ENCODE measurements at regions not wholly inside any gene's neighbourhood (a gene's known extent, or its start where the extent isn't known, plus 50 kb on each side); places are given as distances from the start of the nearest gene placed in this dataset.
A peak's percentile ranks its signal among the peaks of the same experiment; 100 is the strongest.
"Not testable (repeated sequence)": the region's sequence is repeated elsewhere in the genome, so short reads cannot be mapped to it uniquely, and the experiment has no call there.

- no peak for DNase-seq
Observed at GRCh38 chr14:97155320-97155719, 358.1 kb downstream of the VRK1 start.

GRCh38 chr14:97155814-97156213 lies 358.6 kb downstream of the VRK1 start:
- no peak for DNase-seq

- DNase-seq: no peak
Observed at GRCh38 chr14:97156705-97157104, 359.5 kb downstream of the VRK1 start.

- DNase-seq: no peak
Observed at GRCh38 chr14:97158102-97158501, 360.9 kb downstream of the VRK1 start.

- no peak for DNase-seq
Observed at GRCh38 chr14:97159124-97159523, 361.9 kb downstream of the VRK1 start.

- DNase-seq: no peak
Observed at GRCh38 chr14:97162621-97163020, 365.4 kb downstream of the VRK1 start.

- DNase-seq: no peak
Observed at GRCh38 chr14:97164021-97164420, 366.8 kb downstream of the VRK1 start.

- no peak for DNase-seq
Observed at GRCh38 chr14:97166497-97166896, 369.3 kb downstream of the VRK1 start.

GRCh38 chr14:97167577-97167976 lies 370.4 kb downstream of the VRK1 start:
- DNase-seq: not testable (repeated sequence)

GRCh38 chr14:97172644-97173043 lies 375.5 kb downstream of the VRK1 start:
- no peak for DNase-seq

- DNase-seq: peak; percentile 27
Observed at GRCh38 chr14:97177016-97177415, 379.8 kb downstream of the VRK1 start.

- no peak for DNase-seq
Observed at GRCh38 chr14:97177635-97178034, 380.5 kb downstream of the VRK1 start.

- DNase-seq: no peak
Observed at GRCh38 chr14:97178781-97179180, 381.6 kb downstream of the VRK1 start.

GRCh38 chr14:97179573-97179972 lies 382.4 kb downstream of the VRK1 start:
- DNase-seq: no peak

GRCh38 chr14:97180304-97181200 lies 383.4 kb downstream of the VRK1 start:
- no peak for DNase-seq

GRCh38 chr14:97185186-97185585 lies 388.0 kb downstream of the VRK1 start:
- DNase-seq: no peak

GRCh38 chr14:97187916-97188315 lies 390.7 kb downstream of the VRK1 start:
- DNase-seq: no peak

GRCh38 chr14:97196336-97196735 lies 399.2 kb downstream of the VRK1 start:
- DNase-seq: no peak

GRCh38 chr14:97198813-97199212 lies 401.6 kb downstream of the VRK1 start:
- no peak for DNase-seq

- no peak for DNase-seq
Observed at GRCh38 chr14:97200245-97200644, 403.1 kb downstream of the VRK1 start.

GRCh38 chr14:97206916-97207315 lies 409.7 kb downstream of the VRK1 start:
- DNase-seq: no peak

- no peak for DNase-seq
Observed at GRCh38 chr14:97210202-97210601, 413.0 kb downstream of the VRK1 start.

- no peak for DNase-seq
Observed at GRCh38 chr14:97212399-97212798, 415.2 kb downstream of the VRK1 start.

GRCh38 chr14:97213720-97214119 lies 416.5 kb downstream of the VRK1 start:
- no peak for DNase-seq
